ENCODE measurements at regions not wholly inside any gene's neighbourhood (a gene's known extent, or its start where the extent isn't known, plus 50 kb on each side); places are given as distances from the start of the nearest gene placed in this dataset.

GRCh38 chr17:77329741-77330531 is 189.2 kb downstream of the SEC14L1 start:
- no peak for TF ChIP-seq EZH2 (IDR thresholded peaks at IDR 0.05; ENCODE audit: low read depth)
- TF ChIP-seq, protein P1, sequence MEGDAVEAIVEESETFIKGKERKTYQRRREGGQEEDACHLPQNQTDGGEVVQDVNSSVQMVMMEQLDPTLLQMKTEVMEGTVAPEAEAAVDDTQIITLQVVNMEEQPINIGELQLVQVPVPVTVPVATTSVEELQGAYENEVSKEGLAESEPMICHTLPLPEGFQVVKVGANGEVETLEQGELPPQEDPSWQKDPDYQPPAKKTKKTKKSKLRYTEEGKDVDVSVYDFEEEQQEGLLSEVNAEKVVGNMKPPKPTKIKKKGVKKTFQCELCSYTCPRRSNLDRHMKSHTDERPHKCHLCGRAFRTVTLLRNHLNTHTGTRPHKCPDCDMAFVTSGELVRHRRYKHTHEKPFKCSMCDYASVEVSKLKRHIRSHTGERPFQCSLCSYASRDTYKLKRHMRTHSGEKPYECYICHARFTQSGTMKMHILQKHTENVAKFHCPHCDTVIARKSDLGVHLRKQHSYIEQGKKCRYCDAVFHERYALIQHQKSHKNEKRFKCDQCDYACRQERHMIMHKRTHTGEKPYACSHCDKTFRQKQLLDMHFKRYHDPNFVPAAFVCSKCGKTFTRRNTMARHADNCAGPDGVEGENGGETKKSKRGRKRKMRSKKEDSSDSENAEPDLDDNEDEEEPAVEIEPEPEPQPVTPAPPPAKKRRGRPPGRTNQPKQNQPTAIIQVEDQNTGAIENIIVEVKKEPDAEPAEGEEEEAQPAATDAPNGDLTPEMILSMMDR (conservative IDR thresholded peaks at IDR 0.05), result no peak
